Common myeloid progenitor, CD34-positive (primary cell): ENCODE measurements at regions not wholly inside any gene's neighbourhood (a gene's known extent, or its start where the extent isn't known, plus 50 kb on each side); places are given as distances from the start of the nearest gene placed in this dataset.

ENCODE experiments used
- CTCF ChIA-PET: fragments of 350-600 bp; sonication (Branson Sonifier 250); formaldehyde crosslinking; loops from one replicate; lab custom pipeline; 2021; ENCODE audit warnings: antibody characterized with exemption; lab: Charles Lee
- POLR2A ChIA-PET: fragments of 350-600 bp; sonication (Branson Sonifier 250); formaldehyde crosslinking; loops from one replicate; lab custom pipeline; 2021; ENCODE audit warnings: antibody characterized with exemption; lab: Charles Lee
- DNase-seq, 3 donors: peaks; one replicate each; pipeline versions ENCODE4 v3.0.0 to v3.0.0-alpha.2; 2013
- H3K27ac ChIP-seq, 2 experiments: 1 replicate in 1 of 2; 2 replicates in 1 of 2; pipeline ENCODE4 v1.7.0; 2013; ENCODE audit warnings: inconsistent platforms in 2 of 2, low read length in 2 of 2, mild to moderate bottlenecking in 2 of 2, low read depth in 1 of 2, moderate library complexity in 1 of 2; ENCODE audit not compliant: severe bottlenecking in 2 of 2, insufficient read depth in 1 of 2, poor library complexity in 1 of 2
- H3K27me3 ChIP-seq, 5 experiments: replicated peaks in 2 of 5; 1 replicate in 3 of 5; 2 replicates in 2 of 5; pipeline versions ENCODE4 v1.6.1 to v1.7.0; 2013; ENCODE audit warnings: low read length in 4 of 5, mild to moderate bottlenecking in 2 of 5, moderate library complexity in 2 of 5, inconsistent platforms in 1 of 5; ENCODE audit not compliant: insufficient read depth in 5 of 5, control insufficient read depth in 4 of 5
- H3K36me3 ChIP-seq, 4 experiments: 1 replicate in 2 of 4; 2 replicates in 2 of 4; pipeline versions ENCODE4 v1.6.1 to v1.7.0; 2013; ENCODE audit warnings: low read length in 3 of 4, control low read depth in 1 of 4, mild to moderate bottlenecking in 1 of 4; ENCODE audit not compliant: control insufficient read depth in 4 of 4, insufficient read depth in 4 of 4
- H3K4me1 ChIP-seq, 4 experiments: 1 replicate in 3 of 4; 2 replicates in 1 of 4; pipeline versions ENCODE4 v1.6.1 to v1.7.1; 2013; ENCODE audit warnings: low read length in 3 of 4, mild to moderate bottlenecking in 3 of 4, control low read depth in 1 of 4, inconsistent platforms in 1 of 4, moderate library complexity in 1 of 4; ENCODE audit not compliant: control insufficient read depth in 4 of 4, insufficient read depth in 4 of 4; ENCODE audit errors: control extremely low read depth in 1 of 4
- H3K4me3 ChIP-seq, 7 experiments: 1 replicate in 4 of 7; 2 replicates in 3 of 7; pipeline versions ENCODE4 v1.5.1 to v1.7.0; 2013; ENCODE audit warnings: mild to moderate bottlenecking in 7 of 7, low read length in 6 of 7, moderate library complexity in 6 of 7, inconsistent platforms in 2 of 7, low read depth in 2 of 7, control low read depth in 1 of 7; ENCODE audit not compliant: insufficient read depth in 4 of 7, control insufficient read depth in 1 of 7; ENCODE audit errors: extremely low read depth in 1 of 7
- H3K9me3 ChIP-seq, 5 experiments: 1 replicate in 4 of 5; 2 replicates in 1 of 5; pipeline versions ENCODE4 v1.6.1 to v1.7.1; 2013; ENCODE audit warnings: low read length in 4 of 5, mild to moderate bottlenecking in 2 of 5, inconsistent platforms in 1 of 5, low read depth in 1 of 5, moderate library complexity in 1 of 5; ENCODE audit not compliant: control insufficient read depth in 4 of 5, insufficient read depth in 2 of 5; ENCODE audit errors: control extremely low read depth in 1 of 5
- WGBS: methylation state at CpG from one replicate; pipeline ENCODE4 v1.1.5; 2013; ENCODE audit not compliant: insufficient coverage; 5-methylcytosine and 5-hydroxymethylcytosine counted together

DNA sequence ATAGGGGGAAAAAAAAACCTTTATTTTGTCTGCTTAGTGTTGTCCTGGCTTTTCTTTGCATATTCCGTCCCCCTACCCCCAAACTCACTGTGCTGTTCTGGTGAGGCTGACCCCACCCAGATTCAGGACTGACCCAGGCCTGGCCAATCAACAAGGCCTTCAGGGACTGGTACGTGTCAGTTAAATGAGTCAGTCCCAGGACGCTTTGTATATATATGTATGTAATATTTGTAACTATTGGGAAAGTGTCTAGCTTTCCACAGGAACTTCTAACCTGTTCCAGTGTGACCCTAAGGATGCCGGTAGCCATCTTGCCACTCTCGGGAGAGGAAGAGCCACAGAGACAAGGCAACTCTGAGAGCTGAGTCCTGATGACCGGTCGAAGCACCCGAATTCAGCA lies 107.4 kb downstream of the VCPKMT start:
- ChIA-PET CTCF (interaction anchor here (1.0 kb wide), 1 partner anchor 47 kb away, joined by 4 read pairs; no protein-coding TSS in a partner anchor), POLR2A (no interaction called here)
- no peaks in the 10 kb centered on the region for H3K9me3 ChIP-seq
- 98% methylated on average over 5 of the region's 8 CpGs for WGBS
- no peaks in the 10 kb centered on the region for H3K27me3 ChIP-seq
- no peak overlapping the region for H3K27ac ChIP-seq
- no peak overlapping the region for H3K4me3 ChIP-seq
- DNase-seq, result no peak
- no peaks in the 10 kb centered on the region for H3K36me3 ChIP-seq
- H3K4me1 ChIP-seq, result peaks cover under 1 to 16% (median 11%) of the 10 kb centered on the region in 4 experiments

DNA sequence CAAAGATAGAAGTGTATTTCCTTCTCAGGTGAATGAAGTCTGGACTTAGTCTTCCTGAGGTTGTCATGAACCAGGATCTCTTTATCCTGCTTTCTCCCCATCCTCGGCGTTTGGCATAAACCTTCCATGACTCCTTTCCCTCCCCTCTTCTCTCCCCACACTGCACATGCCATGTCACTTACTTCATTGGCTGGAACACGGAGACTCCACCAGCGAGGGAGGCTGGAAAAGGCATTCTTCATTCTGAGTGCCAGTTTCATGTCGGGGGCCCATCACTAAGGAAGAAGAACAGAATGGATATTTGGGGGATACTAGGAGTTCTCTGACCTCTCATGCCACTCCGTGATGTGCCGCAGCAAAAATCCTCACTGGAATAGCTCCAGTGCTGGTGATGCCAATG lies 105.6 kb downstream of the VCPKMT start:
- Histone ChIP-seq H3K4me1 (peaks cover 0 to 11% (median 6%) of the 10 kb centered on the region in 4 experiments), H3K9me3 (no peaks in the 10 kb centered on the region), H3K27me3 (no peaks in the 10 kb centered on the region), H3K4me3 (no peak overlapping the region), H3K27ac (no peak overlapping the region), H3K36me3 (no peaks in the 10 kb centered on the region)
- 93% methylated on average over 4 of the region's 7 CpGs for WGBS
- ChIA-PET CTCF (no interaction called here), POLR2A (interaction anchor here (0.5 to 0.7 kb wide), 2 partner anchors 71 to 149 kb away, joined by 3 to 5 read pairs; no protein-coding TSS in a partner anchor)
- DNase-seq, result no peak

DNA sequence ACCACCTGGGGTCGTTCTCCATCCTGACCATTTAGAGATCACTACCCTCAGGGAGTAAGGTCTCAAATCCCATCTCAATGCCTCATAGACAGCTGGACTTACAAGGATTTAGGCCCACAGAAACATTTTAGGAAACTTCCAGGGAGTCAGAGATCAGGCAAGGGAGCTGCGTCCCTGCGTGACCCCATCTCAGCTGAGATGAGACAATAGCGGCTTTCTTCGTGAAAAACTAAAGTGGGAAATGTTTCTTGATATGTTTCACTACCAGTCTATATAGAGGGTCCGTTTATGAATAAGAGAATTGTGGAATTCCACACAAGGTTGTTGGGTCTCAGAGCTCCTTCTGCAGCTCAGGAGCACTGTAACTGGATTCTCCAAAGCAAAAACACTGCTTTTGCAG lies 105.1 kb downstream of the VCPKMT start:
- Histone ChIP-seq H3K36me3 (no peaks in the 10 kb centered on the region), H3K27ac (no peak overlapping the region), H3K9me3 (no peaks in the 10 kb centered on the region), H3K27me3 (no peaks in the 10 kb centered on the region), H3K4me1 (peaks cover 0 to 11% (median 6%) of the 10 kb centered on the region in 4 experiments), H3K4me3 (no peak overlapping the region)
- ChIA-PET CTCF (interaction anchor here (0.6 kb wide), 1 partner anchor 11 kb away, joined by 3 read pairs; no protein-coding TSS in a partner anchor), POLR2A (interaction anchor here (0.5 kb wide), 1 partner anchor 72 kb away, joined by 3 read pairs; no protein-coding TSS in a partner anchor)
- DNase-seq, result no peak
- 97% methylated on average over 5 of the region's 6 CpGs for WGBS

GRCh38 chr14:50012644-50013043 lies 103.7 kb downstream of the VCPKMT start:
- H3K27ac ChIP-seq, result no peak overlapping the region
- no peak for DNase-seq
- ChIA-PET CTCF (interaction anchor here (0.8 to 1.1 kb wide), 2 partner anchors 13 to 41 kb away, joined by 3 read pairs; no protein-coding TSS in a partner anchor), POLR2A (no interaction called here)
- peaks cover 0 to 11% (median 6%) of the 10 kb centered on the region in 4 experiments for H3K4me1 ChIP-seq
- H3K9me3 ChIP-seq, result no peaks in the 10 kb centered on the region
- H3K27me3 ChIP-seq, result no peaks in the 10 kb centered on the region
- H3K4me3 ChIP-seq, result no peak overlapping the region
- no peaks in the 10 kb centered on the region for H3K36me3 ChIP-seq

DNA sequence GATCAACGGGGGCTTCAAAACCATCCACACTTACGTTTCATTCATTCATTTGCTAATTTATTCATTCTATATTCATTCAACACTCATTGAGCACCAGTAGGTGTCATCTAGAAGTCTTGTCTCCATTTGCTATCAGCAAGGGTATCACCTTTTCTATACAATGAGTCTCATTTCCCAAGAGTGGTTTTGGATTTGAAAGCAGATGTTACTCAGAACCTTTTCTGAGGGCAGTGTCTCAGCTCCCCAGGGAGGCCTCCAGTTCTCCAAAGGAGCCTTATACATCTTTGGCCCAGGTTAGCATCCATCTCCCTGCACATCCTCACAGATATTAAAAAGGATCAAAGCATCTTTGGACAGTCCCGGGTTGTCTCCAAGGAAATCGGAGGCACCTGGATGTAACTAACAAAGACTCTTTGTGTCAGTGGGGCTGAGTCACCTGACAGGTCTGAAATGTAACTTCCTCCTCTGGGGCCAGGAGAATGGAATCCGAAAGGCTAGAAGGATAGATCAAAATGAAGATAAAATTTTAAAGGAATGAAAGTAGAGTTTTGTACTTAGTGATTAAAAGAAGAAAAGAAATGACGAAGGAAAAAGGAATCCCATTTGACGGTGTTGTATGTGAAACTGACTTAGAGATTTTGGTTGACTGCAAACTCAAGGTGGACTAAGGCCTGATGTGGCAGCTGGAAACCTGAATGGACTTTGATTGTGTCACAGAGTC lies 103.0 kb downstream of the VCPKMT start:
- H3K36me3 ChIP-seq, result no peaks in the 10 kb centered on the region
- no peaks in the 10 kb centered on the region for H3K27me3 ChIP-seq
- POLR2A ChIA-PET, result no interaction called here
- H3K4me3 ChIP-seq, result no peak overlapping the region
- no peak overlapping the region for H3K27ac ChIP-seq
- peaks cover 0 to 8% (median 5%) of the 10 kb centered on the region in 4 experiments for H3K4me1 ChIP-seq
- CTCF ChIA-PET, result interaction anchor here (0.8 to 1.1 kb wide), 2 partner anchors 13 to 41 kb away, joined by 3 read pairs; no protein-coding TSS in a partner anchor
- 90% methylated on average over 7 of the region's 7 CpGs for WGBS
- H3K9me3 ChIP-seq, result no peaks in the 10 kb centered on the region
- DNase-seq, result no peak

DNA sequence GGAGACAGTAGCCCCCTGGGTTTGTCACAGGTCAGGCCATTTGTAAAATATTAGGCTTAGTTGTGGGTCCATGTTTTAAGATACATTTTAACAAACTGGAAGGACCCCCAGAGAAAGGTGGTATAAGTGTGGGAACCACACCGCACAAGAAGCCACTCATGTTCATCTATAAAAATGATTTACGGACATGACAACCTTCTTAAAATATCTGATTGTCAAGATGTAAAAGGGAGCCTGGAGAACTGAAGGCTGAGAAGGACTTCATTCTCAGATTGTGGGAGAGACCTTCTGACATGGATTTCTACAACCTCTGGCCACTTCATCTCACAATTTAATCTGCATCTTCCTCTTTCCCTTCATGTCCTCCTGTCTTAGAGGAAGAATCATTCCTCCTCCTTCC lies 102.4 kb downstream of the VCPKMT start:
- Histone ChIP-seq H3K27ac (no peak overlapping the region), H3K4me3 (no peak overlapping the region), H3K4me1 (peaks cover 0 to 4% (median 2%) of the 10 kb centered on the region in 4 experiments), H3K9me3 (no peaks in the 10 kb centered on the region), H3K36me3 (no peaks in the 10 kb centered on the region), H3K27me3 (no peaks in the 10 kb centered on the region)
- WGBS, result 33% methylated on average over 1 of the region's 2 CpGs
- POLR2A ChIA-PET, result no interaction called here
- CTCF ChIA-PET, result interaction anchor here (1.1 to 1.3 kb wide), 2 partner anchors 14 to 42 kb away, joined by 3 read pairs; no protein-coding TSS in a partner anchor
- DNase-seq, result no peak

- no peak overlapping the region for H3K27ac ChIP-seq
- no peak for DNase-seq
- WGBS, result 100% methylated on average over 2 of the region's 2 CpGs
- H3K4me1 ChIP-seq, result no peaks in the 10 kb centered on the region
- no peaks in the 10 kb centered on the region for H3K36me3 ChIP-seq
- ChIA-PET POLR2A (no interaction called here), CTCF (interaction anchor here (1.2 to 1.3 kb wide), 2 partner anchors 9 to 15 kb away, joined by 3 to 5 read pairs; no protein-coding TSS in a partner anchor)
- H3K4me3 ChIP-seq, result no peak overlapping the region
- H3K9me3 ChIP-seq, result peaks cover 0 to 3% (median 0%) of the 10 kb centered on the region in 5 experiments
- H3K27me3 ChIP-seq, result no peaks in the 10 kb centered on the region
These were observed 101.5 kb downstream of the VCPKMT start for GRCh38 chr14:50014809-50015430.
